Panc1 (cell line): ENCODE measurements at regions not wholly inside any gene's neighbourhood (a gene's known extent, or its start where the extent isn't known, plus 50 kb on each side); places are given as distances from the start of the nearest gene placed in this dataset.

Experiments used
- CTCF ChIP-seq: fragments of 450-650 bp; IDR thresholded peaks from 2 replicates; pipeline ENCODE4 v1.5.1; 2017; ENCODE audit warnings: mild to moderate bottlenecking
- POLR2AphosphoS5 ChIP-seq: IDR thresholded peaks from 2 replicates; pipeline ENCODE4 v1.6.1; 2012; ENCODE audit warnings: mild to moderate bottlenecking, low read depth, low read length, moderate library complexity
- REST ChIP-seq, 2 experiments: IDR thresholded peaks; 2 replicates each; pipeline ENCODE4 v1.6.1; 2011 to 2012; ENCODE audit warnings: low read depth in 2 of 2, control low read depth in 1 of 2, low read length in 1 of 2, mild to moderate bottlenecking in 1 of 2, moderate library complexity in 1 of 2; ENCODE audit not compliant: insufficient read depth in 1 of 2

- no peak for TF ChIP-seq POLR2AphosphoS5
- TF ChIP-seq CTCF, result no peak
- no peak for TF ChIP-seq REST (IDR thresholded peaks at IDR 0.05; ENCODE audit: insufficient read depth in 1 of 2, low read depth in 2 of 2, low read length in 1 of 2)
Measured at GRCh38 chr13:90168953-90169352, 1178.5 kb upstream of the MIR17HG start.
